ENCODE measurements at regions not wholly inside any gene's neighbourhood (a gene's known extent, or its start where the extent isn't known, plus 50 kb on each side); places are given as distances from the start of the nearest gene placed in this dataset.

GRCh38 chr3:99418709-99419108, 219.7 kb upstream of the COL8A1 start:
- DNase-seq (ENCODE audit: insufficient read length, low spot score) (no peak), FAIRE-seq (no peak)
- TF ChIP-seq POLR2A (IDR thresholded peaks at IDR 0.05; ENCODE audit: low read depth, low read length), result no peak

- FAIRE-seq (no peak), DNase-seq (ENCODE audit: insufficient read length, low spot score) (no peak)
- no peak for TF ChIP-seq POLR2A (IDR thresholded peaks at IDR 0.05; ENCODE audit: low read depth, low read length)
These were observed 220.2 kb upstream of the COL8A1 start for GRCh38 chr3:99418209-99418635.

GRCh38 chr3:99413504-99413903, 224.9 kb upstream of the COL8A1 start:
- TF ChIP-seq POLR2A (IDR thresholded peaks at IDR 0.05; ENCODE audit: low read depth, low read length), result no peak
- FAIRE-seq (peak; percentile 70), DNase-seq (ENCODE audit: insufficient read length, low spot score) (no peak)

GRCh38 chr3:99410789-99411311, 227.5 kb upstream of the COL8A1 start:
- FAIRE-seq (peak; percentile 84), DNase-seq (ENCODE audit: insufficient read length, low spot score) (no peak)
- TF ChIP-seq POLR2A (IDR thresholded peaks at IDR 0.05; ENCODE audit: low read depth, low read length), result no peak

GRCh38 chr3:99409961-99410360, 228.4 kb upstream of the COL8A1 start:
- FAIRE-seq, result peak; percentile 41
- DNase-seq (ENCODE audit: insufficient read length, low spot score), result no peak
- TF ChIP-seq POLR2A (IDR thresholded peaks at IDR 0.05; ENCODE audit: low read depth, low read length), result no peak

- no peak for TF ChIP-seq POLR2A (IDR thresholded peaks at IDR 0.05; ENCODE audit: low read depth, low read length)
- DNase-seq (ENCODE audit: insufficient read length, low spot score), result no peak
- FAIRE-seq, result peak; percentile 23
These were observed 231.1 kb upstream of the COL8A1 start for GRCh38 chr3:99407257-99407656.

GRCh38 chr3:99402755-99403154, 235.6 kb upstream of the COL8A1 start:
- FAIRE-seq, result peak; percentile 45
- DNase-seq (ENCODE audit: insufficient read length, low spot score), result no peak
- TF ChIP-seq POLR2A (IDR thresholded peaks at IDR 0.05; ENCODE audit: low read depth, low read length), result no peak

- FAIRE-seq, result no peak
- no peak for TF ChIP-seq POLR2A (IDR thresholded peaks at IDR 0.05; ENCODE audit: low read depth, low read length)
- DNase-seq (ENCODE audit: insufficient read length, low spot score), result no peak
These were observed 238.0 kb upstream of the COL8A1 start for GRCh38 chr3:99400352-99400751.

- no peak for DNase-seq (ENCODE audit: insufficient read length, low spot score)
- FAIRE-seq, result no peak
- no peak for TF ChIP-seq POLR2A (IDR thresholded peaks at IDR 0.05; ENCODE audit: low read depth, low read length)
These were observed 241.6 kb upstream of the COL8A1 start for GRCh38 chr3:99396651-99397275.

GRCh38 chr3:99394831-99395778, 243.3 kb upstream of the COL8A1 start:
- DNase-seq (ENCODE audit: insufficient read length, low spot score), result no peak
- peak; percentile 58 for FAIRE-seq
- no peak for TF ChIP-seq POLR2A (IDR thresholded peaks at IDR 0.05; ENCODE audit: low read depth, low read length)

GRCh38 chr3:99393961-99394360, 244.4 kb upstream of the COL8A1 start:
- TF ChIP-seq POLR2A (IDR thresholded peaks at IDR 0.05; ENCODE audit: low read depth, low read length), result no peak
- FAIRE-seq (no peak), DNase-seq (ENCODE audit: insufficient read length, low spot score) (no peak)

- FAIRE-seq, result no peak
- no peak for TF ChIP-seq POLR2A (IDR thresholded peaks at IDR 0.05; ENCODE audit: low read depth, low read length)
- DNase-seq (ENCODE audit: insufficient read length, low spot score), result no peak
These were observed 249.6 kb upstream of the COL8A1 start for GRCh38 chr3:99388780-99389179.

GRCh38 chr3:99384596-99384995, 253.8 kb upstream of the COL8A1 start:
- no peak for DNase-seq (ENCODE audit: insufficient read length, low spot score)
- no peak for FAIRE-seq
- no peak for TF ChIP-seq POLR2A (IDR thresholded peaks at IDR 0.05; ENCODE audit: low read depth, low read length)

- FAIRE-seq, result no peak
- no peak for DNase-seq (ENCODE audit: insufficient read length, low spot score)
- no peak for TF ChIP-seq POLR2A (IDR thresholded peaks at IDR 0.05; ENCODE audit: low read depth, low read length)
These were observed 261.5 kb upstream of the COL8A1 start for GRCh38 chr3:99376926-99377325.

Measured in H54 (cell line).